ENCODE measurements at regions not wholly inside any gene's neighbourhood (a gene's known extent, or its start where the extent isn't known, plus 50 kb on each side); places are given as distances from the start of the nearest gene placed in this dataset.
A peak's percentile ranks its signal among the peaks of the same experiment; 100 is the strongest.
"Not testable (repeated sequence)": the region's sequence is repeated elsewhere in the genome, so short reads cannot be mapped to it uniquely, and the experiment has no call there.

GRCh38 chr12:20039562-20039961, 328.8 kb upstream of the PDE3A start:
- DNase-seq (ENCODE audit: low read depth, low spot score), result no peak

GRCh38 chr12:20040184-20040583, 328.2 kb upstream of the PDE3A start:
- DNase-seq (ENCODE audit: low read depth, low spot score), result no peak

- peak; percentile 36 for DNase-seq (ENCODE audit: low read depth, low spot score)
Observed at GRCh38 chr12:20040831-20041230, 327.5 kb upstream of the PDE3A start.

- DNase-seq (ENCODE audit: low read depth, low spot score), result no peak
Observed at GRCh38 chr12:20044351-20044750, 324.0 kb upstream of the PDE3A start.

- DNase-seq (ENCODE audit: low read depth, low spot score), result no peak
Observed at GRCh38 chr12:20044846-20045245, 323.5 kb upstream of the PDE3A start.

- DNase-seq (ENCODE audit: low read depth, low spot score), result no peak
Observed at GRCh38 chr12:20047901-20048300, 320.4 kb upstream of the PDE3A start.

GRCh38 chr12:20050221-20050620, 318.1 kb upstream of the PDE3A start:
- DNase-seq (ENCODE audit: low read depth, low spot score), result peak; percentile 22

GRCh38 chr12:20053782-20054181, 314.6 kb upstream of the PDE3A start:
- DNase-seq (ENCODE audit: low read depth, low spot score), result no peak

GRCh38 chr12:20055856-20056255, 312.5 kb upstream of the PDE3A start:
- DNase-seq (ENCODE audit: low read depth, low spot score), result no peak

- no peak for DNase-seq (ENCODE audit: low read depth, low spot score)
Observed at GRCh38 chr12:20057398-20057797, 310.9 kb upstream of the PDE3A start.

GRCh38 chr12:20063116-20063515, 305.2 kb upstream of the PDE3A start:
- peak; percentile 10 for DNase-seq (ENCODE audit: low read depth, low spot score)

GRCh38 chr12:20077618-20078017, 290.7 kb upstream of the PDE3A start:
- no peak for DNase-seq (ENCODE audit: low read depth, low spot score)

- no peak for DNase-seq (ENCODE audit: low read depth, low spot score)
Observed at GRCh38 chr12:20089077-20089476, 279.3 kb upstream of the PDE3A start.

- not testable (repeated sequence) for DNase-seq (ENCODE audit: low read depth, low spot score)
Observed at GRCh38 chr12:20093190-20093810, 275.0 kb upstream of the PDE3A start.

GRCh38 chr12:20096430-20096829, 271.9 kb upstream of the PDE3A start:
- no peak for DNase-seq (ENCODE audit: low read depth, low spot score)

GRCh38 chr12:20097626-20098025, 270.7 kb upstream of the PDE3A start:
- peak; percentile 69 for DNase-seq (ENCODE audit: low read depth, low spot score)

- DNase-seq (ENCODE audit: low read depth, low spot score), result no peak
Observed at GRCh38 chr12:20099395-20100183, 268.7 kb upstream of the PDE3A start.

GRCh38 chr12:20101046-20101445, 267.3 kb upstream of the PDE3A start:
- DNase-seq (ENCODE audit: low read depth, low spot score), result peak; percentile 10

GRCh38 chr12:20105943-20106342, 262.4 kb upstream of the PDE3A start:
- DNase-seq (ENCODE audit: low read depth, low spot score), result peak; percentile 19

GRCh38 chr12:20109676-20110075, 258.7 kb upstream of the PDE3A start:
- no peak for DNase-seq (ENCODE audit: low read depth, low spot score)

GRCh38 chr12:20115371-20115770, 253.0 kb upstream of the PDE3A start:
- not testable (repeated sequence) for DNase-seq (ENCODE audit: low read depth, low spot score)

GRCh38 chr12:20119596-20120402, 248.5 kb upstream of the PDE3A start:
- no peak for DNase-seq (ENCODE audit: low read depth, low spot score)

GRCh38 chr12:20120403-20120725, 248.0 kb upstream of the PDE3A start:
- DNase-seq (ENCODE audit: low read depth, low spot score), result no peak
